H9 (cell line): ENCODE measurements at regions not wholly inside any gene's neighbourhood (a gene's known extent, or its start where the extent isn't known, plus 50 kb on each side); places are given as distances from the start of the nearest gene placed in this dataset.

Experiments used
- DNase-seq: peaks from one replicate; pipeline ENCODE4 v3.0.0-alpha.2; 2017
- H2AFZ ChIP-seq: one replicate; pipeline ENCODE4 v1.6.1; 2013; ENCODE audit warnings: mild to moderate bottlenecking, low read length, control low read depth, moderate library complexity
- H2AK5ac ChIP-seq: 2 replicates; pipeline ENCODE4 v1.6.1; 2013; ENCODE audit warnings: low read length, control low read depth, mixed read lengths; ENCODE audit not compliant: insufficient read length
- H2BK120ac ChIP-seq: one replicate; pipeline ENCODE4 v1.6.1; 2013; ENCODE audit warnings: low read depth, mild to moderate bottlenecking, low read length, control low read depth, inconsistent platforms; ENCODE audit not compliant: poor library complexity, severe bottlenecking
- H2BK12ac ChIP-seq: 2 replicates; pipeline ENCODE4 v1.6.1; 2013; ENCODE audit warnings: low read length, control low read depth, mixed read lengths, low read depth; ENCODE audit not compliant: insufficient read length
- H2BK15ac ChIP-seq: 2 replicates; pipeline ENCODE4 v1.6.1; 2013; ENCODE audit warnings: low read depth, low read length, control low read depth
- H2BK20ac ChIP-seq: one replicate; pipeline ENCODE4 v1.6.1; 2013; ENCODE audit warnings: low read depth, mild to moderate bottlenecking, low read length, control low read depth, inconsistent platforms; ENCODE audit not compliant: poor library complexity, severe bottlenecking
- H2BK5ac ChIP-seq: 2 replicates; pipeline ENCODE4 v1.6.1; 2013; ENCODE audit warnings: low read length, control low read depth, mixed read lengths; ENCODE audit not compliant: insufficient read length
- H3K14ac ChIP-seq: 2 replicates; pipeline ENCODE4 v1.6.1; 2013; ENCODE audit warnings: low read length, control low read depth; ENCODE audit not compliant: insufficient read depth
- H3K18ac ChIP-seq: 2 replicates; pipeline ENCODE4 v1.6.1; 2013; ENCODE audit warnings: low read depth, mild to moderate bottlenecking, mixed read lengths, low read length, control low read depth; ENCODE audit not compliant: insufficient read length
- H3K23ac ChIP-seq: 2 replicates; pipeline ENCODE4 v1.6.1; 2013; ENCODE audit warnings: low read length, control low read depth, mixed read lengths, low read depth; ENCODE audit not compliant: insufficient read length
- H3K23me2 ChIP-seq: 2 replicates; pipeline ENCODE4 v1.6.1; 2013; ENCODE audit warnings: low read depth, mild to moderate bottlenecking, mixed read lengths, low read length, control low read depth; ENCODE audit not compliant: insufficient read length, poor library complexity, severe bottlenecking
- H3K27ac ChIP-seq: 2 replicates; pipeline ENCODE4 v1.5.1; 2013; ENCODE audit warnings: low read length, control low read depth, mixed read lengths, low read depth; ENCODE audit not compliant: insufficient read length
- H3K27me3 ChIP-seq: 2 replicates; pipeline ENCODE4 v1.6.1; 2013; ENCODE audit warnings: low read length, control low read depth, inconsistent platforms; ENCODE audit not compliant: insufficient read depth
- H3K4ac ChIP-seq: 2 replicates; pipeline ENCODE4 v1.6.1; 2013; ENCODE audit warnings: low read depth, mild to moderate bottlenecking, control low read depth, inconsistent platforms, low read length, moderate library complexity
- H3K4me1 ChIP-seq: 2 replicates; pipeline ENCODE4 v1.6.1; 2013; ENCODE audit warnings: low read length, control low read depth, inconsistent platforms; ENCODE audit not compliant: insufficient read depth
- H3K4me2 ChIP-seq: 2 replicates; pipeline ENCODE4 v1.6.1; 2013; ENCODE audit warnings: low read length, control low read depth, mixed read lengths; ENCODE audit not compliant: insufficient read length, insufficient read depth
- H3K56ac ChIP-seq: 2 replicates; pipeline ENCODE4 v1.6.1; 2013; ENCODE audit warnings: low read depth, mild to moderate bottlenecking, mixed read lengths, low read length, control low read depth; ENCODE audit not compliant: insufficient read length
- H3K79me1 ChIP-seq: 2 replicates; pipeline ENCODE4 v1.6.1; 2013; ENCODE audit warnings: low read depth, mild to moderate bottlenecking, moderate library complexity, low read length, control low read depth, inconsistent platforms; ENCODE audit not compliant: insufficient read depth, poor library complexity, severe bottlenecking
- H3K79me2 ChIP-seq: 2 replicates; pipeline ENCODE4 v1.6.1; 2013; ENCODE audit warnings: low read length, control low read depth, inconsistent platforms; ENCODE audit not compliant: insufficient read depth
- H3K9ac ChIP-seq: 2 replicates; pipeline ENCODE4 v1.6.1; 2013; ENCODE audit warnings: low read length, control low read depth, mixed read lengths; ENCODE audit not compliant: insufficient read length; ENCODE audit errors: extremely low read depth
- H3K9me3 ChIP-seq: one replicate; pipeline ENCODE4 v1.6.1; 2013; ENCODE audit warnings: low read depth, low read length, inconsistent platforms; ENCODE audit not compliant: control insufficient read depth
- H3T11ph ChIP-seq: one replicate; pipeline ENCODE4 v1.6.1; 2013; ENCODE audit warnings: mild to moderate bottlenecking, low read length, control low read depth, inconsistent platforms
- H4K20me1 ChIP-seq: one replicate; pipeline ENCODE4 v1.6.1; 2013; ENCODE audit not compliant: control insufficient read depth, insufficient read length, insufficient read depth
- H4K5ac ChIP-seq: 2 replicates; pipeline ENCODE4 v1.6.1; 2013; ENCODE audit warnings: low read depth, mild to moderate bottlenecking, mixed read lengths, low read length, control low read depth; ENCODE audit not compliant: insufficient read length
- H4K8ac ChIP-seq: replicated peaks from 2 replicates; pipeline ENCODE4 v1.6.1; 2013; ENCODE audit warnings: low read length, control low read depth, mixed read lengths, low read depth; ENCODE audit not compliant: insufficient read length
- H4K91ac ChIP-seq: 2 replicates; pipeline ENCODE4 v1.6.1; 2013; ENCODE audit warnings: low read depth, mild to moderate bottlenecking, moderate library complexity, mixed read lengths, low read length, control low read depth; ENCODE audit not compliant: insufficient read length
- H3K27ac Mint-ChIP-seq, 3 experiments: 2 replicates in 2 of 3; 3 replicates in 1 of 3; pipeline ENCODE4 v1.8.0; 2020 to 2021; ENCODE audit warnings: mixed read lengths in 3 of 3, mild to moderate bottlenecking in 1 of 3, moderate library complexity in 1 of 3
- H3K27me3 Mint-ChIP-seq: 2 replicates; pipeline ENCODE4 v1.8.0; 2021; ENCODE audit warnings: low read depth, mild to moderate bottlenecking, moderate library complexity, mixed read lengths
- H3K36me3 Mint-ChIP-seq, 3 experiments: 2 replicates in 2 of 3; 3 replicates in 1 of 3; pipeline ENCODE4 v1.8.0; 2020 to 2021; ENCODE audit warnings: low read depth in 3 of 3, mixed read lengths in 3 of 3; ENCODE audit not compliant: insufficient read depth in 1 of 3
- H3K4me1 Mint-ChIP-seq, 2 experiments: 2 replicates each; pipeline ENCODE4 v1.8.0; 2020; ENCODE audit warnings: mixed read lengths in 2 of 2
- H3K4me3 Mint-ChIP-seq, 2 experiments: 2 replicates in 1 of 2; 3 replicates in 1 of 2; pipeline ENCODE4 v1.8.0; 2020 to 2021; ENCODE audit warnings: mild to moderate bottlenecking in 2 of 2, mixed read lengths in 2 of 2, moderate library complexity in 1 of 2
- H3K9me3 Mint-ChIP-seq, 2 experiments: 2 replicates in 1 of 2; 3 replicates in 1 of 2; pipeline ENCODE4 v1.8.0; 2020; ENCODE audit warnings: mild to moderate bottlenecking in 2 of 2, mixed read lengths in 2 of 2, moderate library complexity in 1 of 2
- WGBS: extraction: QIAGEN DNeasy Blood & Tissue Kit; methylation state at CpG from one replicate; pipeline ENCODE4 v1.1.7; 2013; ENCODE audit warnings: missing lambda C conversion rate, low lambda C conversion rate, mixed read lengths; ENCODE audit not compliant: insufficient read length; ENCODE audit errors: extremely low coverage; 5-methylcytosine and 5-hydroxymethylcytosine counted together
- TF ChIP-seq, protein P1 (sequence below): fragments of 200-600 bp; sonication (generic); conservative IDR thresholded peaks from 3 replicates; pipeline ENCODE4 v1.8.0; 2021; ENCODE audit warnings: antibody characterized with exemption, mild to moderate bottlenecking

DNA sequence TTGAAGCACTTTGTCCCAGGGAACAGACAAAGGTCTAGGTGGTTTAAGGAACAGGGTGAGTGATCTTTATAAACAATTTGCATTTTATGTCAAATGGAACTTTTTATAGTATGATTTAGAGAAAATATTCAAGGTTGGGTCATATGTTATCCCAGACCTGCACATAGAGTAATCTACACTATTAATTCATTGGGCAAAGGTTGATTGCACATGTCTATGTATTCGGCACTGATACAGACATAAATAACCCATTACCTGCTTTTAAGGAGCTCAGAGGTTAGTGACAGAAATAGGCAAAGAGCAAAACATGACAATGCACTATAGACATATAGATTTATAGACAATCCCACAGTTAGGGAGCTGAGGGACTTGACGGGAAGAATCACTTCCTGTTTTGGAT lies 141.5 kb upstream of the UBASH3B start:
- no CpG with 5 or more reads among the region's 2 CpGs for WGBS
- Histone ChIP-seq H2AK5ac (no peak overlapping the region), H3K27ac (no peak overlapping the region), H3K4me2 (no peak overlapping the region), H3K27me3 (no peaks in the 10 kb centered on the region), H4K5ac (no peak overlapping the region), H3K79me1 (no peaks in the 10 kb centered on the region), H3K14ac (no peak overlapping the region), H4K8ac (no peak overlapping the region), H2BK120ac (no peak overlapping the region), H2BK15ac (no peak overlapping the region), H3K9ac (no peak overlapping the region), H3K4ac (no peak overlapping the region), H3K79me2 (no peaks in the 10 kb centered on the region), H3K18ac (no peak overlapping the region), H2BK20ac (no peak overlapping the region), H3K56ac (no peak overlapping the region), H2AFZ (no peak overlapping the region), H3K4me1 (no peaks in the 10 kb centered on the region), H2BK12ac (no peak overlapping the region), H4K91ac (no peak overlapping the region), H3K23me2 (no peaks in the 10 kb centered on the region), H3T11ph (no peak overlapping the region), H2BK5ac (no peak overlapping the region), H3K23ac (no peak overlapping the region), H3K9me3 (no peaks in the 10 kb centered on the region), H4K20me1 (no peaks in the 10 kb centered on the region)
- no peaks in the 10 kb centered on the region; a peak in 1 of 5 replicates for H3K9me3 Mint-ChIP-seq
- TF ChIP-seq, protein P1, sequence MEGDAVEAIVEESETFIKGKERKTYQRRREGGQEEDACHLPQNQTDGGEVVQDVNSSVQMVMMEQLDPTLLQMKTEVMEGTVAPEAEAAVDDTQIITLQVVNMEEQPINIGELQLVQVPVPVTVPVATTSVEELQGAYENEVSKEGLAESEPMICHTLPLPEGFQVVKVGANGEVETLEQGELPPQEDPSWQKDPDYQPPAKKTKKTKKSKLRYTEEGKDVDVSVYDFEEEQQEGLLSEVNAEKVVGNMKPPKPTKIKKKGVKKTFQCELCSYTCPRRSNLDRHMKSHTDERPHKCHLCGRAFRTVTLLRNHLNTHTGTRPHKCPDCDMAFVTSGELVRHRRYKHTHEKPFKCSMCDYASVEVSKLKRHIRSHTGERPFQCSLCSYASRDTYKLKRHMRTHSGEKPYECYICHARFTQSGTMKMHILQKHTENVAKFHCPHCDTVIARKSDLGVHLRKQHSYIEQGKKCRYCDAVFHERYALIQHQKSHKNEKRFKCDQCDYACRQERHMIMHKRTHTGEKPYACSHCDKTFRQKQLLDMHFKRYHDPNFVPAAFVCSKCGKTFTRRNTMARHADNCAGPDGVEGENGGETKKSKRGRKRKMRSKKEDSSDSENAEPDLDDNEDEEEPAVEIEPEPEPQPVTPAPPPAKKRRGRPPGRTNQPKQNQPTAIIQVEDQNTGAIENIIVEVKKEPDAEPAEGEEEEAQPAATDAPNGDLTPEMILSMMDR = no peak
- H3K27ac Mint-ChIP-seq = no peak overlapping the region
- H3K27me3 Mint-ChIP-seq = no peaks in the 10 kb centered on the region
- no peaks in the 10 kb centered on the region for H3K4me1 Mint-ChIP-seq
- no peak overlapping the region for H3K4me3 Mint-ChIP-seq
- H3K36me3 Mint-ChIP-seq = peaks cover 0 to 2% (median 0%) of the 10 kb centered on the region in 3 experiments; a peak in 1 of 7 replicates
- no peak for DNase-seq
